ENCODE measurements at regions not wholly inside any gene's neighbourhood (a gene's known extent, or its start where the extent isn't known, plus 50 kb on each side); places are given as distances from the start of the nearest gene placed in this dataset.

DNA sequence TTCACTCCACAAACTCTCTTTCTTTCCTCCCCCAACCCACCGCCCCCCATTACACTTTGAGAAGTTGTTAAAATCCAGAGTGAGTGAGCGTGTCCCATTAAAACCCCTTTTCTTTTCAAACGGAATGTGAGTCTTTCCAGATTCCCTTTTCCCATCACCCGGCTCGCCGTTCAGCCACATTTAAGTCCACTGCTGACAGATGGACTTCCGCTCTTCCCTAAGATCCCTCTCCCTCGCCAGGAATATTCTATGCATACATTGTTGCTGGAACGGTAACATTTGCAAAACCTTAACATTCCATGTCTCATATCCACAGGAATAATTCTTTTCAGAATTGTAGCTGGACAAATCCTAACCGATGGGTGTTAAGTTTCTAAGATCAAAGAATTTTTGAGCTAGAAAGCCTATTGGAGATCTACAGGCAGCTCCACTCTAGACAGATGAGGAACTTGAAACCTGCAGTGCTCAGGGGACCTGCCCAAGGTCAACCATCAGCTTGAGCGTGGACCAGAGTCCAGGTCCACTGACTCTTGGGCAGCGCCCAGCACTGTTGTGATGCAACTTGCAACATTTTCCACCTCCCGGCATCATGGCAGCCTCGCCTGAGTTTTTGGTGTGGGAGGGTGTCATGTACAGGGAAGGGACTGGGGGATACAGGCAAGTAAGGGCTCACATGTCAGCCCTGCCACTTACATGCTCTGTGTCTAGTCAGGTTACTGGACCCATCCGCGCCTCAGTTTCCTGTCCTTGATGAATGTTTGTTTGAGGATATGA lies 500.1 kb downstream of the CCDC171 start:
- no peak overlapping the region for H3K27ac Mint-ChIP-seq
- no peak for DNase-seq (ENCODE audit: low spot score, unreplicated experiment)
- no peaks in the 10 kb centered on the region for H3K4me1 Mint-ChIP-seq (ENCODE audit: low read depth)
- no peaks in the 10 kb centered on the region for H3K36me3 Mint-ChIP-seq (ENCODE audit: insufficient read depth)
- no peaks in the 10 kb centered on the region for H3K27me3 Mint-ChIP-seq
- H3K4me3 Mint-ChIP-seq (ENCODE audit: low read depth): no peak overlapping the region
- TF ChIP-seq, protein P1, sequence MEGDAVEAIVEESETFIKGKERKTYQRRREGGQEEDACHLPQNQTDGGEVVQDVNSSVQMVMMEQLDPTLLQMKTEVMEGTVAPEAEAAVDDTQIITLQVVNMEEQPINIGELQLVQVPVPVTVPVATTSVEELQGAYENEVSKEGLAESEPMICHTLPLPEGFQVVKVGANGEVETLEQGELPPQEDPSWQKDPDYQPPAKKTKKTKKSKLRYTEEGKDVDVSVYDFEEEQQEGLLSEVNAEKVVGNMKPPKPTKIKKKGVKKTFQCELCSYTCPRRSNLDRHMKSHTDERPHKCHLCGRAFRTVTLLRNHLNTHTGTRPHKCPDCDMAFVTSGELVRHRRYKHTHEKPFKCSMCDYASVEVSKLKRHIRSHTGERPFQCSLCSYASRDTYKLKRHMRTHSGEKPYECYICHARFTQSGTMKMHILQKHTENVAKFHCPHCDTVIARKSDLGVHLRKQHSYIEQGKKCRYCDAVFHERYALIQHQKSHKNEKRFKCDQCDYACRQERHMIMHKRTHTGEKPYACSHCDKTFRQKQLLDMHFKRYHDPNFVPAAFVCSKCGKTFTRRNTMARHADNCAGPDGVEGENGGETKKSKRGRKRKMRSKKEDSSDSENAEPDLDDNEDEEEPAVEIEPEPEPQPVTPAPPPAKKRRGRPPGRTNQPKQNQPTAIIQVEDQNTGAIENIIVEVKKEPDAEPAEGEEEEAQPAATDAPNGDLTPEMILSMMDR (IDR thresholded peaks at IDR 0.05; ENCODE audit: unreplicated experiment): no peak
- no peaks in the 10 kb centered on the region for H3K9me3 Mint-ChIP-seq (ENCODE audit: low read depth)

DNA sequence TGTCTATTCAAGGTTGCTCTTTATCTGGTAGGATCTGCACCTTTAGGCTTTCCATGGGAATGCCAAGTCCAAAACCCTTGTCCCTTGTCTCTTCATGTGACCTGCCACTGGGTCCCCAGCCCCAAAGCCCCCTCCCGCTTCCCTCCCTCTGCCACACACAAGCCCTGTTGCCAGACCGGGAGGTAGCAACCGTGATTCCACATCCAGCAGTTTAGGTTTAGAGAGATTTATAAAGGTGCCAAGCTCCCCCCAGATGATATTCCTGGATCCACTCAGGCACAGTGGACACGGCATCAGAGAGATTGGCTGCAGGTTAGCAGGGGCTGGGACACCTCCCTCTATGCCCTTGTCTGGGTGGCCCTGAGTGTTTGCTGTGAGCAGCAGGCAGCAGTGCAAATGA lies 504.7 kb downstream of the CCDC171 start:
- H3K4me3 Mint-ChIP-seq (ENCODE audit: low read depth): no peak overlapping the region
- DNase-seq (ENCODE audit: low spot score, unreplicated experiment): no peak
- H3K36me3 Mint-ChIP-seq (ENCODE audit: insufficient read depth): no peaks in the 10 kb centered on the region
- no peaks in the 10 kb centered on the region for H3K27me3 Mint-ChIP-seq
- no peak overlapping the region for H3K27ac Mint-ChIP-seq
- TF ChIP-seq, protein P1 (IDR thresholded peaks at IDR 0.05; ENCODE audit: unreplicated experiment): no peak
- H3K4me1 Mint-ChIP-seq (ENCODE audit: low read depth): peaks cover 2% of the 10 kb centered on the region
- peaks cover 3% of the 10 kb centered on the region for H3K9me3 Mint-ChIP-seq (ENCODE audit: low read depth)

DNA sequence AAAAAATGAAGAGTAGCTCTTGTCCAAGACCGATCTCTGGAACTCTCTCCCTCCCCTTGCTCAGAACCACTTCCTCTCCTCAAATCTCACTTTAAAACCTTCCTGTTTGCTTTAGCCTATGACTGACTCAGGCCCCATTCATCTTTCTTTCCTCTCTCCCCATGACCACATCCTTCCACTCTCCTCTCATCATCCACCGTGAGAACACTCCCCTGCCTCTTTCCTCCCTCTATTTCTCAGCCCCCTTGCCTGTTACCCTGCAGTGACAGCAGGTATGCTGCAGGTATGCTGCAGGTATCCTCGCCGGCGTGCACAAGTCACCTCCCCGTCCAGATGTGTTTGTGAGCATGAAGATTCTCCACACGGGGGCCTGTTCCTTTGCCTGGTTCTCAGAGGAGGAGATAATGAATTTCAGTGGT lies 505.3 kb downstream of the CCDC171 start:
- TF ChIP-seq, protein P1 (IDR thresholded peaks at IDR 0.05; ENCODE audit: unreplicated experiment): no peak
- H3K27ac Mint-ChIP-seq: no peak overlapping the region
- peaks cover 3% of the 10 kb centered on the region for H3K9me3 Mint-ChIP-seq (ENCODE audit: low read depth)
- H3K4me1 Mint-ChIP-seq (ENCODE audit: low read depth): peaks cover 2% of the 10 kb centered on the region
- no peak overlapping the region for H3K4me3 Mint-ChIP-seq (ENCODE audit: low read depth)
- no peak for DNase-seq (ENCODE audit: low spot score, unreplicated experiment)
- no peaks in the 10 kb centered on the region for H3K36me3 Mint-ChIP-seq (ENCODE audit: insufficient read depth)
- no peaks in the 10 kb centered on the region for H3K27me3 Mint-ChIP-seq

DNA sequence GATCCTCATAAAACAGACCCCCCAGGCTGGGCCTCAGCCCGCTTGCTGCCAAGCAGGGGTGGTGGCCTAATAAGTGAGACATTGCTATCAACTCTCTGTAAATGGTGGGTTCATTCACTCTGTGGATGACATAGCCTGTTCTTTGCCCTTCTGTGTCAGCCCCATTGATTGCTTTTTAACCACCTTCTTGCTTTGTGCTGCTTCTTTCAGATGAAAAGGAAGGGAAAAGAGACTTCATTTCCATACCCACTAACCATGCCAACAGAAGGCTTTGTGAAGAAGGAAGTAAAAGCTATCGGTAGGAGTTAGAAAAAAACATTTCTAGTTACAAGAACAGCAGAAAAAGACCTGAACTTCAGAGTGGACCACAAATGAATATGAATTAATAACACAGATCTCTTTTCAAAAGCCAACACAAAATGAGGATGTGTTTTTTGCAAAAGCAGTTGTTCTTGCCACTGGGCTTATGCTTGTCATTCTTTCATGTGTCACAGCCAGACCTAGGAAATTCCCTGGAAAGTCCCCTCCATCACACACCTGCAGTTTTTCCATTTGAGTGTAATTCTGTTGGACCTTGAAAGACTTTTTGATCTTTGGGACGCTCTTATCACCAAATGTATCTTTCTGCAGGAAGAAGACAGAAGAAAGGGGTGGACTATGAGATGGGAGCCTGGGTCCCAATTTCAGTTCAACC lies 507.7 kb downstream of the CCDC171 start:
- Mint-ChIP-seq H3K4me3 (ENCODE audit: low read depth) (no peak overlapping the region), H3K4me1 (ENCODE audit: low read depth) (peaks cover 3% of the 10 kb centered on the region), H3K9me3 (ENCODE audit: low read depth) (peaks cover 3% of the 10 kb centered on the region), H3K27ac (no peak overlapping the region), H3K27me3 (no peaks in the 10 kb centered on the region), H3K36me3 (ENCODE audit: insufficient read depth) (no peaks in the 10 kb centered on the region)
- DNase-seq (ENCODE audit: low spot score, unreplicated experiment): no peak
- TF ChIP-seq, protein P1 (IDR thresholded peaks at IDR 0.05; ENCODE audit: unreplicated experiment): no peak

DNA sequence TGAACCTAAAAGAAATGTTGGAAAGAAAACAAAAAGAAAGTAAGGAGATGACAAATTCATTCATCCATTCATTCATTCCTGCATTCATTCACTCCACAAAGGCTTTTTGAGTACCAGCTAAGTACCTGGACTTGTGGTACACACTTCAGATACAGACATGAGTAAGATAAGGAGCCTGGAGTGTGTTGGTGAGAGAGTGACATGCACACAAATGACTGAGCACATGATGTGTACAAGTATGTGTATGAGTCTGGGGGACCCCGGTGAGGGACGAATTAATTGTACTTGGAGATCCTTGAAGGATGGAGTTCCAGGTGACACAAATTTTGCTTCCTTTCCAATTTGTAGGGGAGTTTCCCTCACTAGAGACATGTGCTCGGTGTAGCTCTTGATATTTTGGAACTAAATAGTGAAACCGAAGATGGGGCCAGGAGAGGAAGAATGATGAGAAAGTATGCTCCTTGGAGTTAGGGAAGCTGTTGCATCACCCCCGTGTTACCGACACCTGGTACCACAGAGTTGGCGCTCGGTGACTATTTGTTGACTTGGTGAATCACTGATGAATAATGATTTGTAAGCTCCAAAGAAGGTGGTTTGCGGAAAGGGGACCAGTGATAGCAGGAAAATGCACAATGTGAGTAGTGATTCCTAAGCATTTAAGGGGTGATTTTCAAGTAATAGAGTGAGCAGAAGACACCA lies 509.8 kb downstream of the CCDC171 start:
- Mint-ChIP-seq H3K27me3 (no peaks in the 10 kb centered on the region), H3K9me3 (ENCODE audit: low read depth) (peaks cover 3% of the 10 kb centered on the region), H3K4me3 (ENCODE audit: low read depth) (no peak overlapping the region), H3K36me3 (ENCODE audit: insufficient read depth) (no peaks in the 10 kb centered on the region), H3K4me1 (ENCODE audit: low read depth) (peaks cover 3% of the 10 kb centered on the region), H3K27ac (no peak overlapping the region)
- TF ChIP-seq, protein P1 (IDR thresholded peaks at IDR 0.05; ENCODE audit: unreplicated experiment): no peak
- DNase-seq (ENCODE audit: low spot score, unreplicated experiment): no peak
